HG03045 (cell line): ENCODE measurements at regions not wholly inside any gene's neighbourhood (a gene's known extent, or its start where the extent isn't known, plus 50 kb on each side); places are given as distances from the start of the nearest gene placed in this dataset.
"Not testable (repeated sequence)": the region's sequence is repeated elsewhere in the genome, so short reads cannot be mapped to it uniquely, and the experiment has no call there.

Experiments
- ATAC-seq: cut with Tn5 transposase; IDR thresholded peaks from one replicate; pipeline ENCODE4 v1.9.1; 2021; ENCODE audit warnings: mild to moderate bottlenecking, moderate library complexity; ENCODE audit not compliant: unreplicated experiment

GRCh38 chr2:140178234-140178633 is 1398.0 kb upstream of the NXPH2 start:
- ATAC-seq, result no peak

GRCh38 chr2:140177086-140177485 is 1396.9 kb upstream of the NXPH2 start:
- ATAC-seq, result no peak

GRCh38 chr2:140173790-140174189 is 1393.6 kb upstream of the NXPH2 start:
- no peak for ATAC-seq

- ATAC-seq, result no peak
These were observed 1384.3 kb upstream of the NXPH2 start for GRCh38 chr2:140164449-140164848.

GRCh38 chr2:140158259-140158658 is 1378.1 kb upstream of the NXPH2 start:
- ATAC-seq, result no peak

GRCh38 chr2:140157816-140158215 is 1377.6 kb upstream of the NXPH2 start:
- no peak for ATAC-seq

- ATAC-seq, result no peak
These were observed 1374.5 kb upstream of the NXPH2 start for GRCh38 chr2:140154706-140155105.

GRCh38 chr2:140154271-140154670 is 1374.1 kb upstream of the NXPH2 start:
- ATAC-seq, result no peak

- no peak for ATAC-seq
These were observed 1364.4 kb upstream of the NXPH2 start for GRCh38 chr2:140144611-140145010.

- no peak for ATAC-seq
These were observed 1358.5 kb upstream of the NXPH2 start for GRCh38 chr2:140138736-140139135.

- no peak for ATAC-seq
These were observed 1356.7 kb upstream of the NXPH2 start for GRCh38 chr2:140136861-140137260.

- ATAC-seq, result no peak
These were observed 1356.2 kb upstream of the NXPH2 start for GRCh38 chr2:140136366-140136765.

- ATAC-seq, result no peak
These were observed 1348.7 kb upstream of the NXPH2 start for GRCh38 chr2:140128909-140129308.

- ATAC-seq, result no peak
These were observed 1341.8 kb upstream of the NXPH2 start for GRCh38 chr2:140122001-140122400.

- ATAC-seq, result no peak
These were observed 1337.2 kb upstream of the NXPH2 start for GRCh38 chr2:140117386-140117785.

- ATAC-seq, result no peak
These were observed 1328.7 kb upstream of the NXPH2 start for GRCh38 chr2:140108706-140109475.

GRCh38 chr2:140091926-140092325 is 1311.7 kb upstream of the NXPH2 start:
- ATAC-seq, result no peak

GRCh38 chr2:140086964-140087363 is 1306.8 kb upstream of the NXPH2 start:
- no peak for ATAC-seq

GRCh38 chr2:140085674-140086073 is 1305.5 kb upstream of the NXPH2 start:
- ATAC-seq, result no peak

GRCh38 chr2:140079038-140079437 is 1298.8 kb upstream of the NXPH2 start:
- ATAC-seq, result no peak

GRCh38 chr2:140076164-140076563 is 1296.0 kb upstream of the NXPH2 start:
- ATAC-seq, result no peak

- not testable (repeated sequence) for ATAC-seq
These were observed 1293.6 kb upstream of the NXPH2 start for GRCh38 chr2:140073763-140074162.

- ATAC-seq, result no peak
These were observed 1287.5 kb upstream of the NXPH2 start for GRCh38 chr2:140067661-140068060.
